ENCODE measurements at regions not wholly inside any gene's neighbourhood (a gene's known extent, or its start where the extent isn't known, plus 50 kb on each side); places are given as distances from the start of the nearest gene placed in this dataset.

GRCh38 chr6:154901876-154902552 is 93.1 kb upstream of the TIAM2 start (continued):
- TF ChIP-seq CUX1 (IDR thresholded peaks at IDR 0.05; ENCODE audit: insufficient replicate concordance, low read depth, low read length), result no peak
- no peak for TF ChIP-seq NRF1 (conservative IDR thresholded peaks at IDR 0.05; ENCODE audit: low read depth, low read length)
- no peak for TF ChIP-seq PML (IDR thresholded peaks at IDR 0.05; ENCODE audit: low read length)
- TF ChIP-seq PBX3 (IDR thresholded peaks at IDR 0.05; ENCODE audit: insufficient replicate concordance, low read depth, low read length), result no peak
- no peak for TF ChIP-seq IKZF2 (IDR thresholded peaks at IDR 0.05)
- no peak for TF ChIP-seq CBX3 (IDR thresholded peaks at IDR 0.05; ENCODE audit: borderline replicate concordance, low read depth)
- no peak for TF ChIP-seq WRNIP1 (IDR thresholded peaks at IDR 0.05; ENCODE audit: borderline replicate concordance, low read depth, low read length)
- TF ChIP-seq, protein P1, sequence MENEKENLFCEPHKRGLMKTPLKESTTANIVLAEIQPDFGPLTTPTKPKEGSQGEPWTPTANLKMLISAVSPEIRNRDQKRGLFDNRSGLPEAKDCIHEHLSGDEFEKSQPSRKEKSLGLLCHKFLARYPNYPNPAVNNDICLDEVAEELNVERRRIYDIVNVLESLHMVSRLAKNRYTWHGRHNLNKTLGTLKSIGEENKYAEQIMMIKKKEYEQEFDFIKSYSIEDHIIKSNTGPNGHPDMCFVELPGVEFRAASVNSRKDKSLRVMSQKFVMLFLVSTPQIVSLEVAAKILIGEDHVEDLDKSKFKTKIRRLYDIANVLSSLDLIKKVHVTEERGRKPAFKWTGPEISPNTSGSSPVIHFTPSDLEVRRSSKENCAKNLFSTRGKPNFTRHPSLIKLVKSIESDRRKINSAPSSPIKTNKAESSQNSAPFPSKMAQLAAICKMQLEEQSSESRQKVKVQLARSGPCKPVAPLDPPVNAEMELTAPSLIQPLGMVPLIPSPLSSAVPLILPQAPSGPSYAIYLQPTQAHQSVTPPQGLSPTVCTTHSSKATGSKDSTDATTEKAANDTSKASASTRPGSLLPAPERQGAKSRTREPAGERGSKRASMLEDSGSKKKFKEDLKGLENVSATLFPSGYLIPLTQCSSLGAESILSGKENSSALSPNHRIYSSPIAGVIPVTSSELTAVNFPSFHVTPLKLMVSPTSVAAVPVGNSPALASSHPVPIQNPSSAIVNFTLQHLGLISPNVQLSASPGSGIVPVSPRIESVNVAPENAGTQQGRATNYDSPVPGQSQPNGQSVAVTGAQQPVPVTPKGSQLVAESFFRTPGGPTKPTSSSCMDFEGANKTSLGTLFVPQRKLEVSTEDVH (IDR thresholded peaks at IDR 0.05; ENCODE audit: low read depth, partially characterized antibody), result no peak
- TF ChIP-seq, protein P2, sequence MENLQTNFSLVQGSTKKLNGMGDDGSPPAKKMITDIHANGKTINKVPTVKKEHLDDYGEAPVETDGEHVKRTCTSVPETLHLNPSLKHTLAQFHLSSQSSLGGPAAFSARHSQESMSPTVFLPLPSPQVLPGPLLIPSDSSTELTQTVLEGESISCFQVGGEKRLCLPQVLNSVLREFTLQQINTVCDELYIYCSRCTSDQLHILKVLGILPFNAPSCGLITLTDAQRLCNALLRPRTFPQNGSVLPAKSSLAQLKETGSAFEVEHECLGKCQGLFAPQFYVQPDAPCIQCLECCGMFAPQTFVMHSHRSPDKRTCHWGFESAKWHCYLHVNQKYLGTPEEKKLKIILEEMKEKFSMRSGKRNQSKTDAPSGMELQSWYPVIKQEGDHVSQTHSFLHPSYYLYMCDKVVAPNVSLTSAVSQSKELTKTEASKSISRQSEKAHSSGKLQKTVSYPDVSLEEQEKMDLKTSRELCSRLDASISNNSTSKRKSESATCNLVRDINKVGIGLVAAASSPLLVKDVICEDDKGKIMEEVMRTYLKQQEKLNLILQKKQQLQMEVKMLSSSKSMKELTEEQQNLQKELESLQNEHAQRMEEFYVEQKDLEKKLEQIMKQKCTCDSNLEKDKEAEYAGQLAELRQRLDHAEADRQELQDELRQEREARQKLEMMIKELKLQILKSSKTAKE (IDR thresholded peaks at IDR 0.05; ENCODE audit: low read depth, poor library complexity, severe bottlenecking), result no peak
- TF ChIP-seq GABPA (IDR thresholded peaks at IDR 0.05; ENCODE audit: low read depth), result no peak
- TF ChIP-seq ZBTB33 (IDR thresholded peaks at IDR 0.05), result no peak

Data from GM12878 (cell line).